Fibroblast of pulmonary artery (primary cell): ENCODE measurements at regions not wholly inside any gene's neighbourhood (a gene's known extent, or its start where the extent isn't known, plus 50 kb on each side); places are given as distances from the start of the nearest gene placed in this dataset.

Source experiments
- DNase-seq: peaks from one replicate; pipeline ENCODE4 v3.0.0-alpha.2; 2010; ENCODE audit warnings: low read depth
- H3K4me3 ChIP-seq: replicated peaks from 2 replicates; pipeline ENCODE4 v1.5.1; 2011; ENCODE audit warnings: low read depth, mild to moderate bottlenecking, control low read depth, low read length, moderate library complexity
- TF ChIP-seq, protein P1 (sequence below): IDR thresholded peaks from 2 replicates; pipeline ENCODE4 v1.5.1; 2011; ENCODE audit warnings: mild to moderate bottlenecking, control low read depth, low read length, inconsistent platforms; ENCODE audit errors: missing control alignments

GRCh38 chr10:125535559-125535958 lies 147.4 kb downstream of the TEX36 start:
- no peak for DNase-seq
- TF ChIP-seq, protein P1, sequence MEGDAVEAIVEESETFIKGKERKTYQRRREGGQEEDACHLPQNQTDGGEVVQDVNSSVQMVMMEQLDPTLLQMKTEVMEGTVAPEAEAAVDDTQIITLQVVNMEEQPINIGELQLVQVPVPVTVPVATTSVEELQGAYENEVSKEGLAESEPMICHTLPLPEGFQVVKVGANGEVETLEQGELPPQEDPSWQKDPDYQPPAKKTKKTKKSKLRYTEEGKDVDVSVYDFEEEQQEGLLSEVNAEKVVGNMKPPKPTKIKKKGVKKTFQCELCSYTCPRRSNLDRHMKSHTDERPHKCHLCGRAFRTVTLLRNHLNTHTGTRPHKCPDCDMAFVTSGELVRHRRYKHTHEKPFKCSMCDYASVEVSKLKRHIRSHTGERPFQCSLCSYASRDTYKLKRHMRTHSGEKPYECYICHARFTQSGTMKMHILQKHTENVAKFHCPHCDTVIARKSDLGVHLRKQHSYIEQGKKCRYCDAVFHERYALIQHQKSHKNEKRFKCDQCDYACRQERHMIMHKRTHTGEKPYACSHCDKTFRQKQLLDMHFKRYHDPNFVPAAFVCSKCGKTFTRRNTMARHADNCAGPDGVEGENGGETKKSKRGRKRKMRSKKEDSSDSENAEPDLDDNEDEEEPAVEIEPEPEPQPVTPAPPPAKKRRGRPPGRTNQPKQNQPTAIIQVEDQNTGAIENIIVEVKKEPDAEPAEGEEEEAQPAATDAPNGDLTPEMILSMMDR = no peak
- no peak overlapping the region for H3K4me3 ChIP-seq

DNA sequence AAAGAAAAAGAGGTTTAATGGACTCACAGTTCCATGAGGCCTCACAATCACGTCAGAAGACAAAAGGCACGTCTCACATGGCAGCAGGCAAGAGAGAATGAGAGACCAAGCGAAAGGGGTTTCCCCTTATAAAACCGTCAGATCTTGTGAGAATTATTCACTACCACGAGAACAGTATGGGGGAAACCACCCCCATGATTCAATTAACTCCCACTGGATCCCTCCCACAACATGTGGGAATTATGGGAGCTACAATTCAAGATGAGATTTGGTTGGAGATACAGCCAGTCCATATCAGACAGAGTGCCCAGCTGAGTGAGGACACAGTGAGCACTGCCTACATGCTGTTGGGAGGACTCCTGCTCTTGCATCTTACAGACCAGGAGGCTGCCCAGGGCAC lies 148.4 kb downstream of the TEX36 start:
- no peak overlapping the region for H3K4me3 ChIP-seq
- TF ChIP-seq, protein P1 = no peak
- DNase-seq = no peak

- H3K4me3 ChIP-seq = no peak overlapping the region
- no peak for DNase-seq
- TF ChIP-seq, protein P1 = no peak
Measured at GRCh38 chr10:125533866-125534265, 149.1 kb downstream of the TEX36 start.

GRCh38 chr10:125531465-125531864 lies 151.5 kb downstream of the TEX36 start:
- no peak overlapping the region for H3K4me3 ChIP-seq
- TF ChIP-seq, protein P1 = no peak
- no peak for DNase-seq

- DNase-seq = no peak
- no peak overlapping the region for H3K4me3 ChIP-seq
- TF ChIP-seq, protein P1 = no peak
Measured at GRCh38 chr10:125523347-125523746, 159.6 kb downstream of the TEX36 start.

DNA sequence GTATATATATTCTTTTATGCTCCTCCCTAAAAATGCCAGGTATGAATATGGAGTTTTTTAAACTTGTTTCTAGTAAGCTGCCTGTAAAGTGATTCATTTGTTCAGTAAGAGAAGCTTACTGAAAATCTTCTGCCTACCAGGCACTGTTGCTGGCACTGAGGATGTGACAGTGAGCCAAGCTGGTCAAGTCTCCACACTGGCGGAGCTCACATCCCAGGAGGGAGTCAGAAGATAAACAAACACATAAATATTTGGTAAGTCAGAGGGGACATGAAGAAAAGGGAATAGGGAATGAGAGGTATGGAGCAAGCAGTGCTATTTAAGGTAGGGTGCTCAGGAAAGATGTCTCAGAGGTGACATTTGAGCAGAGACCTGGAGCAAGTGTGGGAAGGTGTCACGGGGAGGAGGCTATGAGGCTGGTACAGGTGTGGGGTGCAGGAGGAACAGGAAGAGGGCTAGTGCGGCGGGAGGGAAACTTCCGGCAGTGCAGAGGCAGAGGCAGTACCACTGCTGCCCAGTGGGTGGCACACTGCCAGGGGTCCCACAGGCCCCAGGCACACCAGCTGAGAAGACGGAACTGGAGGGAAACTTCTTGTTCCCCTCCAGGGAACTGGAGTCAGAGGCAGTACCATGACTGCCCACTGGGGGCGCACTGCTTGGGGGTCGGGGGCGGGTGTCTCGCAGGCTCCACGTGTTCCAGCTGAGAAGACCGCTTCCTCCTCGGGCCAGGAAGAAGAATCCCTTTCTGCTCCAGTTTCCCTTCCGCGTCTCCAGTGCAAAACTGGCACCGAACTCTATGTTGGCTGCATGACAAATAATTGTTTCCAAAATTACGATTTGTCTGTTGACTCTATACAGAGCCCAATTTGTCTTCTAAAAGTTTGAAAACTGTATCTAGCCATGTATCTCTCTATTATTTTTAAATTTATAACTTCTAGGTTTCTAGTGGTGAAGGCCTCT lies 161.0 kb downstream of the TEX36 start:
- H3K4me3 ChIP-seq = no peak overlapping the region
- no peak for DNase-seq

More for the DNA sequence above, 161.0 kb downstream of the TEX36 start:
- TF ChIP-seq, protein P1 = peak; percentile 49
